GM23338 (cell line): ENCODE measurements at regions not wholly inside any gene's neighbourhood (a gene's known extent, or its start where the extent isn't known, plus 50 kb on each side); places are given as distances from the start of the nearest gene placed in this dataset.

ENCODE experiments used
- ATAC-seq: fragments of 200-7000 bp; cut with Tn5 transposase; 3 replicates; pipeline ENCODE4 v1.9.1; 2020
- DNase-seq: peaks from one replicate; pipeline ENCODE4 v3.0.0-alpha.2; 2015; ENCODE audit warnings: low spot score
- H2AFZ ChIP-seq: fragments of 200-600 bp; sonication (generic); 2 replicates; pipeline ENCODE4 v1.8.0; 2016; ENCODE audit warnings: antibody characterized with exemption, mild to moderate bottlenecking, moderate library complexity
- H3F3A ChIP-seq: fragments of 200-600 bp; sonication (generic); replicated peaks from 2 replicates; pipeline ENCODE4 v1.8.0; 2017; ENCODE audit warnings: antibody characterized with exemption, mixed run types, low read depth
- H3K27ac ChIP-seq: fragments of 200-600 bp; sonication (generic); 2 replicates; pipeline ENCODE4 v1.6.1; 2016; ENCODE audit warnings: low read depth
- H3K27me3 ChIP-seq: fragments of 200-600 bp; sonication (generic); 2 replicates; pipeline ENCODE4 v1.8.0; 2016; ENCODE audit warnings: mild to moderate bottlenecking, mixed run types, moderate library complexity; ENCODE audit not compliant: insufficient read depth
- H3K36me3 ChIP-seq: fragments of 200-600 bp; sonication (generic); 2 replicates; pipeline ENCODE4 v1.8.0; 2016; ENCODE audit warnings: mild to moderate bottlenecking; ENCODE audit not compliant: insufficient read depth
- H3K4me1 ChIP-seq: fragments of 200-600 bp; sonication (generic); 2 replicates; pipeline ENCODE4 v1.8.0; 2016; ENCODE audit warnings: mild to moderate bottlenecking, moderate library complexity; ENCODE audit not compliant: insufficient read depth
- H3K4me2 ChIP-seq: fragments of 200-600 bp; sonication (generic); 2 replicates; pipeline ENCODE4 v1.7.1; 2017; ENCODE audit warnings: mixed run types
- H3K4me3 ChIP-seq: fragments of 200-600 bp; sonication (generic); 2 replicates; pipeline ENCODE4 v1.6.1; 2016; ENCODE audit warnings: mixed run types
- H3K79me2 ChIP-seq: fragments of 200-600 bp; sonication (generic); replicated peaks from 2 replicates; pipeline ENCODE4 v1.8.0; 2017; ENCODE audit warnings: mild to moderate bottlenecking; ENCODE audit not compliant: insufficient read depth
- H3K9me2 ChIP-seq: fragments of 200-600 bp; sonication (generic); 2 replicates; pipeline ENCODE4 v1.8.0; 2017; ENCODE audit not compliant: insufficient read depth
- H4K20me1 ChIP-seq: fragments of 200-600 bp; sonication (generic); replicated peaks from 2 replicates; pipeline ENCODE4 v1.8.0; 2017; ENCODE audit warnings: mild to moderate bottlenecking; ENCODE audit not compliant: insufficient read depth
- H3K27ac Mint-ChIP-seq: 2 replicates; pipeline ENCODE4 v1.8.0; 2020; ENCODE audit warnings: inconsistent platforms, mild to moderate bottlenecking, moderate library complexity, mixed read lengths
- H3K27me3 Mint-ChIP-seq: 3 replicates; pipeline ENCODE4 v1.8.0; 2022; ENCODE audit warnings: low read depth, mild to moderate bottlenecking, moderate library complexity, mixed read lengths, inconsistent platforms; ENCODE audit not compliant: insufficient read depth, poor library complexity
- H3K36me3 Mint-ChIP-seq: 3 replicates; pipeline ENCODE4 v1.8.0; 2021; ENCODE audit warnings: low read depth, mild to moderate bottlenecking, inconsistent platforms, moderate library complexity, mixed read lengths
- H3K4me1 Mint-ChIP-seq: 3 replicates; pipeline ENCODE4 v1.8.0; 2020; ENCODE audit warnings: mild to moderate bottlenecking, inconsistent platforms, mixed read lengths
- H3K4me3 Mint-ChIP-seq: 3 replicates; pipeline ENCODE4 v1.8.0; 2021; ENCODE audit warnings: moderate library complexity, mild to moderate bottlenecking, inconsistent platforms, mixed read lengths
- H3K9me3 Mint-ChIP-seq: 3 replicates; pipeline ENCODE4 v1.8.0; 2020; ENCODE audit warnings: moderate library complexity, mild to moderate bottlenecking, inconsistent platforms, mixed read lengths
- CREB1 ChIP-seq: fragments of 250-450 bp; sonication (Bioruptor Pico); IDR thresholded peaks from 2 replicates; pipeline ENCODE4 v1.5.0; 2020; ENCODE audit warnings: low read depth, mild to moderate bottlenecking, moderate library complexity
- EZH2 ChIP-seq: fragments of 200-600 bp; sonication (generic); IDR thresholded peaks from one replicate; pipeline ENCODE4 v1.8.0; 2017; ENCODE audit warnings: antibody characterized with exemption, mild to moderate bottlenecking, low read depth; ENCODE audit not compliant: unreplicated experiment
- EZH2phosphoT487 ChIP-seq: fragments of 200-600 bp; sonication (generic); IDR thresholded peaks from one replicate; pipeline ENCODE4 v1.8.1; 2018; ENCODE audit warnings: antibody characterized with exemption; ENCODE audit not compliant: unreplicated experiment
- JUNB ChIP-seq: IDR thresholded peaks from one replicate; pipeline ENCODE4 v1.6.1; 2016; ENCODE audit warnings: antibody characterized with exemption; ENCODE audit not compliant: unreplicated experiment
- NANOG ChIP-seq: IDR thresholded peaks from 2 replicates; pipeline ENCODE4 v1.6.1; 2016; ENCODE audit warnings: antibody characterized with exemption, borderline replicate concordance
- POLR2AphosphoS5 ChIP-seq: IDR thresholded peaks from 2 replicates; pipeline ENCODE4 v1.6.1; 2016; ENCODE audit warnings: antibody characterized with exemption, low read depth
- STAT1 ChIP-seq: IDR thresholded peaks from one replicate; pipeline ENCODE4 v1.6.1; 2016; ENCODE audit warnings: antibody characterized with exemption; ENCODE audit not compliant: unreplicated experiment
- ZNF114 ChIP-seq: fragments of 250-450 bp; sonication (Bioruptor Pico); IDR thresholded peaks from 2 replicates; pipeline ENCODE4 v1.5.0; 2020; ENCODE audit warnings: mild to moderate bottlenecking, moderate library complexity
- ZNF331 ChIP-seq: fragments of 250-450 bp; sonication (Bioruptor Pico); IDR thresholded peaks from 2 replicates; pipeline ENCODE4 v1.5.0; 2020; ENCODE audit warnings: low read depth, mild to moderate bottlenecking, moderate library complexity
- TF ChIP-seq, protein P1 (sequence below): IDR thresholded peaks from one replicate; pipeline ENCODE4 v1.6.1; 2018; ENCODE audit warnings: antibody characterized with exemption; ENCODE audit not compliant: unreplicated experiment
- TF ChIP-seq, protein P2 (sequence below), 2 experiments: fragments of 200-600 bp in 1 of 2; sonication (generic) in 1 of 2; conservative IDR thresholded peaks; 2 replicates each; pipeline versions ENCODE4 v1.5.1 to v1.6.1; 2016 to 2017; ENCODE audit warnings: antibody characterized with exemption in 2 of 2, low read depth in 2 of 2, mild to moderate bottlenecking in 2 of 2, moderate library complexity in 1 of 2
- TF ChIP-seq, protein P3 (sequence below): fragments of 250-450 bp; sonication (Bioruptor Pico); IDR thresholded peaks from 2 replicates; pipeline ENCODE4 v1.5.0; 2020; ENCODE audit warnings: mild to moderate bottlenecking, moderate library complexity

DNA sequence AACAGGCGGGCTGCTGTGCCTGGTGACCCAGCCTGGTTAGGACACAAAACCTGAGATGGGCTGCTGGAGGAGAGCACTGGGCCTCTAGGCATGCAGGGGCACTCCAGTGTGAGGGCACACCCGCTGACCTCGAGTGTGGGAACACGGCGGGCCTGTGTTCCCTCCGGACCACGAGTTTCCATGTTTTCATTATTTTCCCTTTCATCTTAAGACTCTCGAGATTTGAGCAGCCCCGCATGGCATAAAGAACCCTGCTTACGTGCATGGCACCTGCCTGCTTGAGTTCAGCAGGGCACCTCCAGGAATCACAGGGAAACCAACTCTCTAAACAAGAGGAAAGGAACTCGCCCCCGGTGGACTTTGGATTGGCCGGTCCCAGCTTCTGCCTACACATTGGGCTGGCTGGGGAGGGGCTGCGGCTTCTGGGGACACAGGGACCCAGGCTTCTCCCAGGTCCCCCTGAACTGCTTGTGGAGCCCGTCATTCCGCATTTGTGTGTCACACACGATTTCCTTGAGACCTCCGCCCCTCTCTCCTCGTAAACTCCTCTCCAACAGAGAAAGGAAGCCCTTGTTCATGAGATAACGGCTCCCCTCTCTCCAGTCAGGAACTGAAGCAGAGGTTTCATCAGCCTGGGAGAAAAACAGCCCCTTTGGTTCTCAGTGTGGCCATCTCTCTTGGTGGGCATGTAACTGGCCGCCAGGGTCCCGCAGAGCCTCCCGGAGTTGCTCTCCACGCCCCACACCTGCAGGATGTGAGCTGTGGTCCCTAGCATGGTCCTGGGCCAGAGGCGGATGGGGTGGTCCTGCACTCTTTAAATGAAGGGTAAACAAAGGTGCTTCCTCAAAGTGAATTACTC, 181.8 kb downstream of the TTLL2 start:
- Mint-ChIP-seq H3K36me3 (no peaks in the 10 kb centered on the region), H3K9me3 (no peaks in the 10 kb centered on the region; the same call in 2 of the 3 replicates), H3K27ac (no peak overlapping the region), H3K27me3 (peaks cover 13% of the 10 kb centered on the region), H3K4me1 (peaks cover 3% of the 10 kb centered on the region; the same call in 1 of the 3 replicates), H3K4me3 (no peak overlapping the region)
- Histone ChIP-seq H3F3A (no peaks in the 10 kb centered on the region), H3K27ac (no peak overlapping the region), H3K9me2 (no peaks in the 10 kb centered on the region), H3K36me3 (no peaks in the 10 kb centered on the region), H3K79me2 (no peaks in the 10 kb centered on the region), H3K4me2 (no peak overlapping the region), H2AFZ (no peak overlapping the region), H3K4me3 (no peak overlapping the region), H4K20me1 (no peaks in the 10 kb centered on the region), H3K4me1 (no peaks in the 10 kb centered on the region), H3K27me3 (no peaks in the 10 kb centered on the region)
- TF ChIP-seq STAT1 (no peak), JUNB (no peak), EZH2 (no peak), POLR2AphosphoS5 (no peak), NANOG (no peak), ZNF114 (no peak), CREB1 (no peak), ZNF331 (CRISPR knock-in tag) (no peak), EZH2phosphoT487 (no peak)
- TF ChIP-seq, protein P1, sequence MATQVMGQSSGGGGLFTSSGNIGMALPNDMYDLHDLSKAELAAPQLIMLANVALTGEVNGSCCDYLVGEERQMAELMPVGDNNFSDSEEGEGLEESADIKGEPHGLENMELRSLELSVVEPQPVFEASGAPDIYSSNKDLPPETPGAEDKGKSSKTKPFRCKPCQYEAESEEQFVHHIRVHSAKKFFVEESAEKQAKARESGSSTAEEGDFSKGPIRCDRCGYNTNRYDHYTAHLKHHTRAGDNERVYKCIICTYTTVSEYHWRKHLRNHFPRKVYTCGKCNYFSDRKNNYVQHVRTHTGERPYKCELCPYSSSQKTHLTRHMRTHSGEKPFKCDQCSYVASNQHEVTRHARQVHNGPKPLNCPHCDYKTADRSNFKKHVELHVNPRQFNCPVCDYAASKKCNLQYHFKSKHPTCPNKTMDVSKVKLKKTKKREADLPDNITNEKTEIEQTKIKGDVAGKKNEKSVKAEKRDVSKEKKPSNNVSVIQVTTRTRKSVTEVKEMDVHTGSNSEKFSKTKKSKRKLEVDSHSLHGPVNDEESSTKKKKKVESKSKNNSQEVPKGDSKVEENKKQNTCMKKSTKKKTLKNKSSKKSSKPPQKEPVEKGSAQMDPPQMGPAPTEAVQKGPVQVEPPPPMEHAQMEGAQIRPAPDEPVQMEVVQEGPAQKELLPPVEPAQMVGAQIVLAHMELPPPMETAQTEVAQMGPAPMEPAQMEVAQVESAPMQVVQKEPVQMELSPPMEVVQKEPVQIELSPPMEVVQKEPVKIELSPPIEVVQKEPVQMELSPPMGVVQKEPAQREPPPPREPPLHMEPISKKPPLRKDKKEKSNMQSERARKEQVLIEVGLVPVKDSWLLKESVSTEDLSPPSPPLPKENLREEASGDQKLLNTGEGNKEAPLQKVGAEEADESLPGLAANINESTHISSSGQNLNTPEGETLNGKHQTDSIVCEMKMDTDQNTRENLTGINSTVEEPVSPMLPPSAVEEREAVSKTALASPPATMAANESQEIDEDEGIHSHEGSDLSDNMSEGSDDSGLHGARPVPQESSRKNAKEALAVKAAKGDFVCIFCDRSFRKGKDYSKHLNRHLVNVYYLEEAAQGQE, result no peak
- TF ChIP-seq, protein P2, sequence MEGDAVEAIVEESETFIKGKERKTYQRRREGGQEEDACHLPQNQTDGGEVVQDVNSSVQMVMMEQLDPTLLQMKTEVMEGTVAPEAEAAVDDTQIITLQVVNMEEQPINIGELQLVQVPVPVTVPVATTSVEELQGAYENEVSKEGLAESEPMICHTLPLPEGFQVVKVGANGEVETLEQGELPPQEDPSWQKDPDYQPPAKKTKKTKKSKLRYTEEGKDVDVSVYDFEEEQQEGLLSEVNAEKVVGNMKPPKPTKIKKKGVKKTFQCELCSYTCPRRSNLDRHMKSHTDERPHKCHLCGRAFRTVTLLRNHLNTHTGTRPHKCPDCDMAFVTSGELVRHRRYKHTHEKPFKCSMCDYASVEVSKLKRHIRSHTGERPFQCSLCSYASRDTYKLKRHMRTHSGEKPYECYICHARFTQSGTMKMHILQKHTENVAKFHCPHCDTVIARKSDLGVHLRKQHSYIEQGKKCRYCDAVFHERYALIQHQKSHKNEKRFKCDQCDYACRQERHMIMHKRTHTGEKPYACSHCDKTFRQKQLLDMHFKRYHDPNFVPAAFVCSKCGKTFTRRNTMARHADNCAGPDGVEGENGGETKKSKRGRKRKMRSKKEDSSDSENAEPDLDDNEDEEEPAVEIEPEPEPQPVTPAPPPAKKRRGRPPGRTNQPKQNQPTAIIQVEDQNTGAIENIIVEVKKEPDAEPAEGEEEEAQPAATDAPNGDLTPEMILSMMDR (conservative IDR thresholded peaks at IDR 0.05; ENCODE audit: low read depth in 2 of 2), result no peak
- TF ChIP-seq, protein P3, sequence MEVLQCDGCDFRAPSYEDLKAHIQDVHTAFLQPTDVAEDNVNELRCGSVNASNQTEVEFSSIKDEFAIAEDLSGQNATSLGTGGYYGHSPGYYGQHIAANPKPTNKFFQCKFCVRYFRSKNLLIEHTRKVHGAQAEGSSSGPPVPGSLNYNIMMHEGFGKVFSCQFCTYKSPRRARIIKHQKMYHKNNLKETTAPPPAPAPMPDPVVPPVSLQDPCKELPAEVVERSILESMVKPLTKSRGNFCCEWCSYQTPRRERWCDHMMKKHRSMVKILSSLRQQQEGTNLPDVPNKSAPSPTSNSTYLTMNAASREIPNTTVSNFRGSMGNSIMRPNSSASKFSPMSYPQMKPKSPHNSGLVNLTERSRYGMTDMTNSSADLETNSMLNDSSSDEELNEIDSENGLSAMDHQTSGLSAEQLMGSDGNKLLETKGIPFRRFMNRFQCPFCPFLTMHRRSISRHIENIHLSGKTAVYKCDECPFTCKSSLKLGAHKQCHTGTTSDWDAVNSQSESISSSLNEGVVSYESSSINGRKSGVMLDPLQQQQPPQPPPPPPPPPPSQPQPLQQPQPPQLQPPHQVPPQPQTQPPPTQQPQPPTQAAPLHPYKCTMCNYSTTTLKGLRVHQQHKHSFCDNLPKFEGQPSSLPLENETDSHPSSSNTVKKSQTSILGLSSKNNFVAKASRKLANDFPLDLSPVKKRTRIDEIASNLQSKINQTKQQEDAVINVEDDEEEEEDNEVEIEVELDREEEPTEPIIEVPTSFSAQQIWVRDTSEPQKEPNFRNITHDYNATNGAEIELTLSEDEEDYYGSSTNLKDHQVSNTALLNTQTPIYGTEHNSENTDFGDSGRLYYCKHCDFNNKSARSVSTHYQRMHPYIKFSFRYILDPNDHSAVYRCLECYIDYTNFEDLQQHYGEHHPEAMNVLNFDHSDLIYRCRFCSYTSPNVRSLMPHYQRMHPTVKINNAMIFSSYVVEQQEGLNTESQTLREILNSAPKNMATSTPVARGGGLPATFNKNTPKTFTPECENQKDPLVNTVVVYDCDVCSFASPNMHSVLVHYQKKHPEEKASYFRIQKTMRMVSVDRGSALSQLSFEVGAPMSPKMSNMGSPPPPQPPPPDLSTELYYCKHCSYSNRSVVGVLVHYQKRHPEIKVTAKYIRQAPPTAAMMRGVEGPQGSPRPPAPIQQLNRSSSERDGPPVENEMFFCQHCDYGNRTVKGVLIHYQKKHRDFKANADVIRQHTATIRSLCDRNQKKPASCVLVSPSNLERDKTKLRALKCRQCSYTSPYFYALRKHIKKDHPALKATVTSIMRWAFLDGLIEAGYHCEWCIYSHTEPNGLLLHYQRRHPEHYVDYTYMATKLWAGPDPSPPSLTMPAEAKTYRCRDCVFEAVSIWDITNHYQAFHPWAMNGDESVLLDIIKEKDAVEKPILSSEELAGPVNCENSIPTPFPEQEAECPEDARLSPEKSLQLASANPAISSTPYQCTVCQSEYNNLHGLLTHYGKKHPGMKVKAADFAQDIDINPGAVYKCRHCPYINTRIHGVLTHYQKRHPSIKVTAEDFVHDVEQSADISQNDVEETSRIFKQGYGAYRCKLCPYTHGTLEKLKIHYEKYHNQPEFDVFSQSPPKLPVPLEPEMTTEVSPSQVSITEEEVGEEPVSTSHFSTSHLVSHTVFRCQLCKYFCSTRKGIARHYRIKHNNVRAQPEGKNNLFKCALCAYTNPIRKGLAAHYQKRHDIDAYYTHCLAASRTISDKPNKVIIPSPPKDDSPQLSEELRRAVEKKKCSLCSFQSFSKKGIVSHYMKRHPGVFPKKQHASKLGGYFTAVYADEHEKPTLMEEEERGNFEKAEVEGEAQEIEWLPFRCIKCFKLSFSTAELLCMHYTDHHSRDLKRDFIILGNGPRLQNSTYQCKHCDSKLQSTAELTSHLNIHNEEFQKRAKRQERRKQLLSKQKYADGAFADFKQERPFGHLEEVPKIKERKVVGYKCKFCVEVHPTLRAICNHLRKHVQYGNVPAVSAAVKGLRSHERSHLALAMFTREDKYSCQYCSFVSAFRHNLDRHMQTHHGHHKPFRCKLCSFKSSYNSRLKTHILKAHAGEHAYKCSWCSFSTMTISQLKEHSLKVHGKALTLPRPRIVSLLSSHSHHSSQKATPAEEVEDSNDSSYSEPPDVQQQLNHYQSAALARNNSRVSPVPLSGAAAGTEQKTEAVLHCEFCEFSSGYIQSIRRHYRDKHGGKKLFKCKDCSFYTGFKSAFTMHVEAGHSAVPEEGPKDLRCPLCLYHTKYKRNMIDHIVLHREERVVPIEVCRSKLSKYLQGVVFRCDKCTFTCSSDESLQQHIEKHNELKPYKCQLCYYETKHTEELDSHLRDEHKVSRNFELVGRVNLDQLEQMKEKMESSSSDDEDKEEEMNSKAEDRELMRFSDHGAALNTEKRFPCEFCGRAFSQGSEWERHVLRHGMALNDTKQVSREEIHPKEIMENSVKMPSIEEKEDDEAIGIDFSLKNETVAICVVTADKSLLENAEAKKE (CRISPR knock-in tag), result no peak
- DNase-seq (no peak), ATAC-seq (no peak)
